SH-SY5Y (cell line): ENCODE measurements at regions not wholly inside any gene's neighbourhood (a gene's known extent, or its start where the extent isn't known, plus 50 kb on each side); places are given as distances from the start of the nearest gene placed in this dataset.

Experiments
- GATA2 ChIP-seq: IDR thresholded peaks from 2 replicates; pipeline ENCODE4 v1.6.1; 2011; ENCODE audit warnings: mild to moderate bottlenecking, low read depth, low read length
- GATA3 ChIP-seq: IDR thresholded peaks from 2 replicates; pipeline ENCODE4 v1.6.1; 2011; ENCODE audit warnings: low read depth, mild to moderate bottlenecking, low read length, moderate library complexity

GRCh38 chr1:201740670-201741111 lies 88.3 kb upstream of the IPO9 start:
- TF ChIP-seq GATA2 (no peak), GATA3 (no peak)
